ENCODE measurements at regions not wholly inside any gene's neighbourhood (a gene's known extent, or its start where the extent isn't known, plus 50 kb on each side); places are given as distances from the start of the nearest gene placed in this dataset.

DNA sequence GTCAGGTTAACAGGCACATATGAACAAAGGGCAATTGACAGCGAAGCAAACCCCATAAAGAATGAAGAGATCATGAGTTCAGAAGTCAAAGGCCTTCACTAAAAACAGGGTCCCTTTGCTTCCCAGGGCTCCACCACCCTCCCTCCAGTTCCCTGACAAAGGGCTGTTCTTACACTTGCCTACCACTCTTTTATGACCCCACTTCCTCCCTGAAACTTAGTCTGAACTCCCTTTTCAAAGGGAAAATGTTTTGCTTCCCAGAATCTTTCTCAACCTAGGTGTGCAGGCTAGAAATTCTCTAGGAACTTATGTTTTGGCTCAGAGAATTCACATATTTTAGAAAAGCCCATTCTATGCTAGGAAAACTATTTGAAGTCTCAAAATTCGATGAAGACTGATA lies 86.0 kb upstream of the ITGA4 start:
- H3K27me3 ChIP-seq (ENCODE audit: control insufficient read depth, insufficient read depth, low read length), result no peaks in the 10 kb centered on the region
- no peak for DNase-seq (ENCODE audit: low read depth)
- TF ChIP-seq, protein P1, sequence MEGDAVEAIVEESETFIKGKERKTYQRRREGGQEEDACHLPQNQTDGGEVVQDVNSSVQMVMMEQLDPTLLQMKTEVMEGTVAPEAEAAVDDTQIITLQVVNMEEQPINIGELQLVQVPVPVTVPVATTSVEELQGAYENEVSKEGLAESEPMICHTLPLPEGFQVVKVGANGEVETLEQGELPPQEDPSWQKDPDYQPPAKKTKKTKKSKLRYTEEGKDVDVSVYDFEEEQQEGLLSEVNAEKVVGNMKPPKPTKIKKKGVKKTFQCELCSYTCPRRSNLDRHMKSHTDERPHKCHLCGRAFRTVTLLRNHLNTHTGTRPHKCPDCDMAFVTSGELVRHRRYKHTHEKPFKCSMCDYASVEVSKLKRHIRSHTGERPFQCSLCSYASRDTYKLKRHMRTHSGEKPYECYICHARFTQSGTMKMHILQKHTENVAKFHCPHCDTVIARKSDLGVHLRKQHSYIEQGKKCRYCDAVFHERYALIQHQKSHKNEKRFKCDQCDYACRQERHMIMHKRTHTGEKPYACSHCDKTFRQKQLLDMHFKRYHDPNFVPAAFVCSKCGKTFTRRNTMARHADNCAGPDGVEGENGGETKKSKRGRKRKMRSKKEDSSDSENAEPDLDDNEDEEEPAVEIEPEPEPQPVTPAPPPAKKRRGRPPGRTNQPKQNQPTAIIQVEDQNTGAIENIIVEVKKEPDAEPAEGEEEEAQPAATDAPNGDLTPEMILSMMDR (IDR thresholded peaks at IDR 0.05; ENCODE audit: insufficient read depth, low read length, poor library complexity, severe bottlenecking), result no peak
- no peak overlapping the region for H3K4me3 ChIP-seq (ENCODE audit: low read depth, low read length)
- no peaks in the 10 kb centered on the region for H3K36me3 ChIP-seq (ENCODE audit: control insufficient read depth, insufficient read depth, low read length)

DNA sequence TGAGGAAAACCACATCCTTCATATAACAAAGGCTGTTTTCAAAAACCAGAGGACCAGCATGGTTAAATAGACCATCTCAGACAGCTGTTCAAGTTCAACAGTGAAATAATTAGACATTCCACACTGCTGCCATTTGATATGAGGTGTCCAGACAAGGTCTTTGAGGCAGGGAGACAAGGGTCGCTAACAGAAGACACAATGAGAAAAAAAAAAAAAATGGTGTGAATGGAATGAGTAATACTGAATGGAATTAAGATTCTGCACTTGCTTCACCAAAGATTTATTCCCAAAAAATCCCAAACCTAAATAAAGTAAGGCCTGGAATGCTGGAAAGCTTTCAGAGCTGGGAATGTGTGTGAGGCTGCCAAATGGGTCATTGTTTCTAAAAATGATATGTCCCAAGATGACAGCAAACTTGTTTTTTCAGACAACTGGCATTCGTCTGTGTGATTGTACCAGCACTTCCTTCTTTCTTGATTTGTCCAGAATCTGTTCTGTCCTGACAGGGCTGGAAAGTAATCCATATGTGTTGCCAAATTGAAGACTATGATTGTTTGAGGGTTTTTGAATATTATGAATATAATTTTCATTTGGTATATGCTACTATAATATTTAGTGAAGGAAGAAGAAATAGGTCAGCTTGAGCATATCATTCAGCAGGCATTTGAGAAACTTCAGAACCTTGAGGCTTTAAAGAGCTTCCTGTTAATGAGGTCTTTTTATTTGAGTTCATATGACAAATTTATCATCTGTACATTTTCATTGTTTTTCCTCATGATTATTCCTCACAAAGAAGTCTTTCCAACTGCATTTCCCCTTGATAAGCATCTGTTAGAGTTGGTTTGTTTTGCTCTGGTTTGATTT lies 85.2 kb upstream of the ITGA4 start:
- no peak for DNase-seq (ENCODE audit: low read depth)
- Histone ChIP-seq H3K36me3 (ENCODE audit: control insufficient read depth, insufficient read depth, low read length) (no peaks in the 10 kb centered on the region), H3K27me3 (ENCODE audit: control insufficient read depth, insufficient read depth, low read length) (no peaks in the 10 kb centered on the region), H3K4me3 (ENCODE audit: low read depth, low read length) (no peak overlapping the region)
- TF ChIP-seq, protein P1 (IDR thresholded peaks at IDR 0.05; ENCODE audit: insufficient read depth, low read length, poor library complexity, severe bottlenecking), result no peak

DNA sequence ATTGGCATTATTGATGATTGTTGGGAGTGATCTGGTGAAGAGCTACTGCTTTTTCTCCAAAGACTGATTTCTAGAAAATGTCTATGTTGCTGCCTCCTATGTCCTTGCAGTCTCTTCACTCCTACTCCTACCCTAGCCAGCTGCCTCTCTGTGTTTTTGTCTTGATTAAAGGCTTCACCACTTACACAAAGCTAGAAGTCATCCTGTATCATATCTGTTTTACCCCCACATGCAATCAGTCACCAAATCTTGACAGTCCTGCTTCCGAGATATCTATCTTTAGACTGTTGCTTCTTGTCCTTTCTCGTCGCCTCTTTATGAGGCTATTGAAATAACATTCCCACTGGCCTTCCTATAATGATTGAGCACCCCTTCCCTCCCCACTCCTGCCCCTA lies 84.5 kb upstream of the ITGA4 start:
- TF ChIP-seq, protein P1 (IDR thresholded peaks at IDR 0.05; ENCODE audit: insufficient read depth, low read length, poor library complexity, severe bottlenecking), result no peak
- no peaks in the 10 kb centered on the region for H3K27me3 ChIP-seq (ENCODE audit: control insufficient read depth, insufficient read depth, low read length)

DNA sequence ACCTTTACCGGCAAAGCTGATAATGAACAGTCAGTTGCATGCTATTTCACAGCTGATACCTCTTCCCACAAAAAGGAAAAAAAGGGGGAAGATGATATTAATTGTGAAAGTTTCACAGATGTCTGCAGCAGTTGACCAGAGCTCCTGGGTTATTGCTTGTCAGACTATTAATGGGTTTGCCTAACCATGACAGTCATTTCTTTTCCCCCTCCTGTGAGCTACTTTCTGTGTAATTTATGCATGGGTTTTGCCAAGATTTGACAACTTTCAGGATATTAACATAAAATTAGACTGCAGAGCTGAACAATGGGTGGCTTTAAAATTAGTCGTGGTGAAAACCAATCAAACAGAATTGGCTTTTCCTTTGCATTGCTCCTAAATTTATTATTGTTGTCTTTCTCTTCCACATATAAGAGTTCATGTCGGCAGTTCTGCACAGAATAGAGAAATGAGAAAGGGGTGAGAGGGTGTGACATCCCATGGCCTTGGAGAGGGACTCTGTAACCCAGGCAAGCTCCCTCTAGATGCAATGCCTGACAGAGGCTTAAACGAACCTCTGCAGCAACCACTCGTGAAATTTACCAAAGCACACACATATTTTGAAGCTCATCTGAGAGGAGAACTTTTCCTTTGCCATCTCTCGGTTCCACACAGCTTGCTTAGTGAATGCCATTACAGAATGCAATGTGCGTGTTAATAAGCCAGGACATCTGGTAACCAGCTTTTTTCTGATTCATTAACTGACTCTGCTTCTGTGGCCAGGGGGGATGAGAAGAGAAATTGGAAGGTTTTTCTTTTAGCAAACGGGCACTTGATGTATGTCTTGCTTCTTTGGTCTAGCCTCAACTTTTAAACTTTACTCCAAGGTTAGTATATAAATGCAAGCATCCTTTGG lies 82.2 kb upstream of the ITGA4 start:
- TF ChIP-seq, protein P1 (IDR thresholded peaks at IDR 0.05; ENCODE audit: insufficient read depth, low read length, poor library complexity, severe bottlenecking), result no peak
- Histone ChIP-seq H3K36me3 (ENCODE audit: control insufficient read depth, insufficient read depth, low read length) (no peaks in the 10 kb centered on the region), H3K4me3 (ENCODE audit: low read depth, low read length) (no peak overlapping the region), H3K27me3 (ENCODE audit: control insufficient read depth, insufficient read depth, low read length) (no peaks in the 10 kb centered on the region)
- DNase-seq (ENCODE audit: low read depth), result no peak

More for the DNA sequence above, 84.5 kb upstream of the ITGA4 start:
- Histone ChIP-seq H3K36me3 (ENCODE audit: control insufficient read depth, insufficient read depth, low read length) (no peaks in the 10 kb centered on the region), H3K4me3 (ENCODE audit: low read depth, low read length) (no peak overlapping the region)
- no peak for DNase-seq (ENCODE audit: low read depth)

DNA sequence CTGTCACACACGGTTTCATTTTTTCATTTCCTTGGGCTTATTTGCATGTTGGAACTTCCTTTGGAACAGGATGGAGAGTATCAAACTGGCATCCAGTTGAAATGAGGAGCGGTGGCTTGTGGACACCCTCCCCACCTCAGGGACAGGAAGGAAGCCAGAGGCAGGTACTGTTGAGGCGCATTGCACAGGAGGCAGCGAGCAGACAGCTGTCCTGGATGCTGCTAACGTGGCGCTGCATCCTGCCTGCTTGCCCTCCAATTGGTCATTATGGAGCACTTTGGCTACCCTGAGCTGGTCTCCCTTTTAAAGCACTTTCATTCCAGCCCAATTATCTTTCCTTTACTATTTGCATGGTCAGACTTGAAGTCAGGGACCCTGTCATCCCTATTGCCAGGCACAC lies 80.7 kb upstream of the ITGA4 start:
- TF ChIP-seq, protein P1 (IDR thresholded peaks at IDR 0.05; ENCODE audit: insufficient read depth, low read length, poor library complexity, severe bottlenecking), result no peak
- no peaks in the 10 kb centered on the region for H3K27me3 ChIP-seq (ENCODE audit: control insufficient read depth, insufficient read depth, low read length)
- DNase-seq (ENCODE audit: low read depth), result no peak
- H3K36me3 ChIP-seq (ENCODE audit: control insufficient read depth, insufficient read depth, low read length), result no peaks in the 10 kb centered on the region
- H3K4me3 ChIP-seq (ENCODE audit: low read depth, low read length), result no peak overlapping the region
